T-helper 2 cell treated with Interferon-gamma antibody and Interleukin-4, amounts not matched to agents 5 μg/mL and 100 μg/mL, for 36 hours (primary cell): ENCODE measurements at regions not wholly inside any gene's neighbourhood (a gene's known extent, or its start where the extent isn't known, plus 50 kb on each side); places are given as distances from the start of the nearest gene placed in this dataset.

Experiments
- DNase-seq: peaks from one replicate; pipeline ENCODE4 v3.0.0; 2021; ENCODE audit warnings: low spot score
- H3K27ac Mint-ChIP-seq: one replicate; pipeline ENCODE4 v1.8.0; 2021; ENCODE audit warnings: mild to moderate bottlenecking, mixed read lengths
- H3K27me3 Mint-ChIP-seq: one replicate; pipeline ENCODE4 v1.8.0; 2021; ENCODE audit warnings: low read depth, mixed read lengths
- H3K36me3 Mint-ChIP-seq: one replicate; pipeline ENCODE4 v1.8.0; 2021; ENCODE audit warnings: low read depth, mixed read lengths
- H3K4me1 Mint-ChIP-seq: one replicate; pipeline ENCODE4 v1.8.0; 2021; ENCODE audit warnings: low read depth, mixed read lengths
- H3K4me3 Mint-ChIP-seq: one replicate; pipeline ENCODE4 v1.8.0; 2022; ENCODE audit warnings: mild to moderate bottlenecking, moderate library complexity, mixed read lengths
- H3K9me3 Mint-ChIP-seq: one replicate; pipeline ENCODE4 v1.8.0; 2021; ENCODE audit warnings: mixed read lengths

DNA sequence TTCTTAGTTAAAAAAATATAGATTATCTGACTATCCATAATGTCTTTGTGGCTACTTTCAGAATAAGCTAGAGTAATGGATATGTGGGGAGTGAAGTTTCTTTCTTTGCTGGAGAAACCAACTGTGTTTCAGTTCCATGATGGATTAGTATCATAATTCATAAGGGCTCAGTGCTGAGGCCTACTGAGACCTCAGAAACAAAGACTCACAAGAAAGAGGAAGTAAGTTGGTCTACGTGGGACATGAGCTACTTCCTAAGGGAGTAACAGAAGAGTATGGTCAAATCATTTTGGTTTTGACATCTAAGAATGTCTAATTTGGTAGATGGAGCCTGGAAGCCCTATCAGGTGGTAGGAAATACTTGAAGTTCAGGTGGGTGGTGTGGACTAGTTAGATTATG lies 99.0 kb upstream of the HTR2A start:
- Mint-ChIP-seq H3K4me3 (no peak overlapping the region), H3K36me3 (no peaks in the 10 kb centered on the region), H3K27me3 (no peaks in the 10 kb centered on the region), H3K9me3 (no peaks in the 10 kb centered on the region), H3K4me1 (no peaks in the 10 kb centered on the region), H3K27ac (no peak overlapping the region)
- no peak for DNase-seq

DNA sequence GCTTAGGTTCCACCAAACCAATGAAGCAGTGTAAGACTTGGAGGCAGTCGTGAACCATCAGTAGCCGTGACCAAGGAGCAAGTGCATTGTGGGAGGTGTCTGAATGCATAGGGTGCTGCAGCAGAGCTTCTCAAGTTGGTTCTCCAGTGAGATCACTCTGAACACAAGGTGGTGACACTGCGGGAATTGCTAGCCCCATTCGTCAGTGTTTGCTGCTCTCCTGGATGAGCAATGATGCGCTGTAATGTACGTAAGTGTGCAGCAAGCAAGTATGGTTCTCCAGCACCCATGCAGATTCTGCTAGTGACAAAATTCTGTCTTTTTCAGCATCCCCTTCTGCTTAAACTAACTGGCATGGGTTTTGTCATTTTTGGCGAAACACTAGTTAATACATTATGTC lies 97.6 kb upstream of the HTR2A start:
- Mint-ChIP-seq H3K27ac (no peak overlapping the region), H3K27me3 (no peaks in the 10 kb centered on the region), H3K4me1 (no peaks in the 10 kb centered on the region), H3K36me3 (no peaks in the 10 kb centered on the region), H3K9me3 (no peaks in the 10 kb centered on the region), H3K4me3 (no peak overlapping the region)
- no peak for DNase-seq

DNA sequence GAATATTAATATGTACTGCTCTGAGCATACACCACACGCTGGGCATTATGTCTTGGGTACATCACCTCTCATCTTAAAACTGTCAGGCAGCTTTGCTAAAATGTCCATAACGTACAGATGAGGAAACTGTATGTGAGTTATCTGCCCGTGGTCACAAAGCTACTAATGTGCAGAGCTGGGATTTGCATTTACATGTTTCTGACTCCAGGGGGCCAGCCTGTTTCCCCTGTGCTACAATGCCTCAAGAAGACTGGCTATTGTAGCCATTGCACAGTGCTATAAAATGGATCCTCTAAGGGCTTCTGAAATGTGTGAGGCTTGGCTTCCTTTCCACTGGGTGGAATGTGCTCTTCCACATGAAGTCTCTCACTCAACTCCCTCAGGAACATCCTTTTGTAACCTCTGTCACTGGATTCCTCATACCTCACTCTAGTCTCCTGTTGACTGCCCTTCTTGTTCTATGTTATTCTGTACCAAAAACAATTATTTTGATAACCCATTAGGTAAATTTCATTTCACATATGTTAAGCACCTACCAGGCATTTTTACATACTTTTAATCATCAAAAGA lies 95.6 kb upstream of the HTR2A start:
- no peaks in the 10 kb centered on the region for H3K9me3 Mint-ChIP-seq
- H3K27ac Mint-ChIP-seq = no peak overlapping the region

DNA sequence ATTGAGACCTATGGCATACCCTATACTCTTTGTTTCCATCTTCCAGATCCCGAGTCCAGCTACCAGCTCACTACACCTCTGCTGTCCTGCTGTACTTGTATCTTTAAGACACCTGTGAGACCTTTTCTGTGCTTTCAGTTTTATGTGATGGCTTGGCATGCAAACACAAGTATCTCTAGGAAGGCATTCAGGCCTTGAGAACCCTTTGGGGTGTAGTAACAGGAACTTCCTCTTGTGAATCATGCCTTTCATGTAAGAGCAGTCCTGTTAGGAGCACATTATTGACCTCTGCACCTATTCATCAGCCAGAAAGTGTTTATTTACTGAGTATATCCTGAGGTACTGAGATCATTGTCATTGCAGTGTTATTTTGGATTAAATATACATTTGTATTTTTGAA lies 87.0 kb upstream of the HTR2A start:
- H3K27me3 Mint-ChIP-seq = peaks cover 7% of the 10 kb centered on the region
- no peak overlapping the region for H3K27ac Mint-ChIP-seq
- no peak for DNase-seq
- peaks cover 4% of the 10 kb centered on the region for H3K4me1 Mint-ChIP-seq
- H3K9me3 Mint-ChIP-seq = no peaks in the 10 kb centered on the region
- H3K36me3 Mint-ChIP-seq = no peaks in the 10 kb centered on the region
- no peak overlapping the region for H3K4me3 Mint-ChIP-seq

More for the DNA sequence above, 95.6 kb upstream of the HTR2A start:
- H3K4me1 Mint-ChIP-seq = no peaks in the 10 kb centered on the region
- H3K36me3 Mint-ChIP-seq = no peaks in the 10 kb centered on the region
- no peak overlapping the region for H3K4me3 Mint-ChIP-seq
- no peak for DNase-seq
- H3K27me3 Mint-ChIP-seq = peaks cover 2% of the 10 kb centered on the region

DNA sequence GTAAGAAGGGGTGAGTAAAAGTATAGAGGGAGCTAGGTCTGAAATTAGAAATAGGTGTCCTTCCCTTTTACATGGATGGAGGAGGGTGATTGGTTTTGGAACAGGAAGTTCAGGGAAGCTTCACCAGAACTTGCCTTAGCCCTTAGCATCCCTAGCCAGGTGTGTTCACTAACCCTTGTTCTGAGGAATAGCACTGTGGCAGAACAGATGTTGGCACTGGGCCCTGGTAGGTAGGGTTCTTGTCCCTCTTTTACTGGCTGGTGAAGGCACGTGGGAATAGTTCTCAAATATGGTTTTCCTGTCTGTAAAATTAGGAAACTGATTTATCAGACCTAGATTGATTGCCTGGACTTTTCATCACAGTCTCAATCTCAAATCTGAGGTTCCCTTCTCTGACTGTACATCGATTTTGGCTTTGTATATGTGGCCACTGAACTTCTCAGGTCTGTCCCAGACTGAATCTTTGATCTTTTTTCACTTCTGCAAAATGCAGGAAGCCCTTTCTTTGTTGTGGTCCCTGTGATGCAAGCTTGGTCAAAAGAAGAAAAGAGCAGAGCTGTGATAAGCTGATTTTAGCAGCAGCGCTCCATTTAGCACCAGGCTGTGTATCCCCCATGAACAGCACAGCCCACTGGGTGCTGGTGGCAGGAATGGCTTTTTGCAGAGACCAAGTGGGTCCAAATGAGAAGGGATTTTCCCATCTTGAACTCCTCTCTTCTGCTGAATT lies 86.2 kb upstream of the HTR2A start:
- no peak overlapping the region for H3K27ac Mint-ChIP-seq
- no peaks in the 10 kb centered on the region for H3K9me3 Mint-ChIP-seq
- H3K4me1 Mint-ChIP-seq = peaks cover 4% of the 10 kb centered on the region
- no peaks in the 10 kb centered on the region for H3K36me3 Mint-ChIP-seq
- DNase-seq = no peak
- H3K4me3 Mint-ChIP-seq = no peak overlapping the region
- H3K27me3 Mint-ChIP-seq = peaks cover 7% of the 10 kb centered on the region

DNA sequence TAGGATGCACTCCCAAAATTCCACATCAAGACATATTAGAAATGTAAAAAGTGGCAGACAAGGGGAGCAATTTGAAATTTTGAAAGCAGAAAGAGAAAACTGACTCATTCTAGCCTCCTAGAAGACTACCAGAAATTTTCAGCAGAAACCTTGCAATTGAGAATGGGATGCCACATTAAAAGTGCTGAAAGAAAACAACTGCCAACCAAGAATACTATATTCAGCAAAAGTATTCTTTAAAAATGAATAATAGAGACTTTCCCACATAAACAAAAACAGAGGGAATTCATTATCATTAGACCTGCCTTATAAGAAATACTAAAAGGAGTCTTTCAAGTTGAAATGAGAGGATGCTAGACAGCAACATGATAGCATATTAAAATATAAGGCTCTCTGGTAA lies 78.3 kb upstream of the HTR2A start:
- Mint-ChIP-seq H3K27me3 (no peaks in the 10 kb centered on the region), H3K9me3 (peaks cover 9% of the 10 kb centered on the region), H3K4me3 (no peak overlapping the region), H3K27ac (no peak overlapping the region), H3K36me3 (no peaks in the 10 kb centered on the region), H3K4me1 (no peaks in the 10 kb centered on the region)
- no peak for DNase-seq

DNA sequence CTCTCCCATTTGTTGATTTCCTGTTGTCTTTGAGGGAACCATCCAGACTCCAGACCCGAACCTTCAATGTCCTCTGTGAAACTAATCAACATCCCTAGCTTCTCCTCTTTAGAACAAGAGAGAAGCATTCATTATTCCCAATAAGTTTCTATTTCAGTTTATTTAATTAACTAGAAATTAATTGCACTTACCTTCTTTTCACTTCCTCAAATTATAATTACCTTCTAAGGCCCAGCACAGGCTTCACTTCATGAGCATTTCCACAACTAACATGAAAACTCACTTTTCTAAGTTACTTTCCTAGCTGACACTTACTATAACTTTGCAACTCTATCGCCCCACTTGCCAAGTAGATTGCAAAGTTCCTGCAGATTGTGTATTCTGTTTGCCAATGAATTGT lies 71.6 kb upstream of the HTR2A start:
- Mint-ChIP-seq H3K27me3 (no peaks in the 10 kb centered on the region), H3K36me3 (no peaks in the 10 kb centered on the region), H3K4me1 (no peaks in the 10 kb centered on the region)

DNA sequence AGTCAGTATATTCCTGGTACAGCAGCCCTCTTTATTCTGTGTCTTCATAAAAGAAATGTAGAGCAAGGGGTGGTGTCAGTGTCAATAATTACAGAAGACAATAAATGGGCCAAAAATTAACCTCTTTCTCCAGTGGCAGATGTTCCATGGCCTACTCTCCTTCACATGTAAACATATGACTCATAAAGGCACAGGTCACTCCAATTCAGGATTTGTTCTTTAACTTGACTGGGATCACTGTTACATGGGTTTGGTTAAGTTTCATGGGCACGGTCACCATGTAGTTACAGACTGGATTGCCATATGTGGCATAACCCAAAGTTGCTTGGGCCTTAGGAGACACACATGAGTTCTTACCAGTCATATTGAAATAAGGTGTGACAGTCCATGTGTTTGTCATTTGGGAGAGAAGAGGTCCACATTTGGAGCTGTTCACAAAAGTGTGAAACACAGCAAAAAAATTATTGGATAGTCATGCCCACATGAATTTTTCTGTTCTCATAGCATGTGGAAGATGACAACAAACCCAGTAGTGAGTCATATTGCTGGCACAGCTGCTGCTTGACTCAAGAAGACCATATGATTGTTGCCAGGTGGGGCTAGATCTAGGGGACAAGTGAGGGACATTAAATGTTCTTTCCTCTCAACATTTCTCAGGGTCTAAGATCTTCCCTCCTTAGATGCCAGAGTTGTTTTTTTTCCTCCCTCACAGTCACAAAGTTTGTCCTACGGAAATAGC lies 68.1 kb upstream of the HTR2A start:
- no peak overlapping the region for H3K27ac Mint-ChIP-seq
- no peaks in the 10 kb centered on the region for H3K36me3 Mint-ChIP-seq
- H3K4me3 Mint-ChIP-seq = no peak overlapping the region
- no peaks in the 10 kb centered on the region for H3K9me3 Mint-ChIP-seq
- H3K27me3 Mint-ChIP-seq = no peaks in the 10 kb centered on the region
- DNase-seq = no peak
- H3K4me1 Mint-ChIP-seq = no peaks in the 10 kb centered on the region

More for the DNA sequence above, 71.6 kb upstream of the HTR2A start:
- H3K27ac Mint-ChIP-seq = no peak overlapping the region
- DNase-seq = no peak
- H3K4me3 Mint-ChIP-seq = no peak overlapping the region
- no peaks in the 10 kb centered on the region for H3K9me3 Mint-ChIP-seq

DNA sequence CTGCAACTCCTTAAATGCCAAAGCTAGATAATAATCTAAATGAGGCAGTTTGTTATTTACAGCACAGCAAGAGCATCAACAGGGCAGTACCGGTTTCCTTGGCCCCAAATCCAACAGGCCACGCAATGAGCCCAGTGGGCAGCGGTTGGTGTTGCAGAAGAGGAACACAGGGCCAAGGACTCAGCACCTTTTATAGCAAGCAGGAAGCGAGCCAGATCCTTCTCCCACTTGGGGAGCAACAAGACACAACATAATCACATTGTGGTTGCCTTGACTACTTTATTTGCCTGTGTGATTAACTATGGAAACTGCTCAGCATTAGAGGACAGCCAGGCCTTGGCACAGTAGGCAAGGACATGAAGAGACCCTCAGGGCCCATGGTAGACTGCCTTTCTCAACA lies 67.1 kb upstream of the HTR2A start:
- no peak for DNase-seq
- H3K4me3 Mint-ChIP-seq = no peak overlapping the region
- no peaks in the 10 kb centered on the region for H3K27me3 Mint-ChIP-seq
- H3K4me1 Mint-ChIP-seq = no peaks in the 10 kb centered on the region
- H3K27ac Mint-ChIP-seq = no peak overlapping the region
- H3K36me3 Mint-ChIP-seq = no peaks in the 10 kb centered on the region
- H3K9me3 Mint-ChIP-seq = no peaks in the 10 kb centered on the region

DNA sequence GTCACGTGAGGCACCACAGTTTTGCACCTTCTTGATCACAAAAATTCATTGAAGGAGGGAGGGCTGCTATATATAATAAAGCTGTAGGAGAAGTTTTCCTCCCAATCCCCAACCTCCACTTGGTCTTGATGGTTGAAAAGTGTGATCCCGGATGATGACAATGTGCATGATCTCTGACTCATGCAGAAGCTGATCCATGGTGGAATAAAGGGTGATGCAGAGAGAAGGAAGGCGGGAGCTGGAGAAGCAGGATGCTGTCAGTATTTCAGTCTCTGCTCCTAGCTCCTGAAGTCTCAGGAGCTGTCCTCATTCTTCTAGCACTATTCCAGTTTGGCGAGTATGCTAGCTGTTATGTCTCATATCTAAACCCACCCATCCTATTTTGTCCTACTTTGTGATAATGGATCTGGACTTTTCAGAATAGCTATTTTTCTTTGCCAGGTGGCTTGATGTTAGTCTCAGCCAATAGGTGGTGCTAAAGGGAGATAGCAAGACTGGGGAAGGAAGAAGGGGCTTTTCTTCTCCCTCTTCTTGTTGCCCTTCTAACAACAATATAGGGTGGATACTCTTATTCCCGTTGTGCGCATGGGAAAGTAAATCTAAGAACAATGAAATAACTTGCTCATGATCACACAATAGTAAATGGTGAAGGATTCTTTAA lies 65.6 kb upstream of the HTR2A start:
- Mint-ChIP-seq H3K27me3 (no peaks in the 10 kb centered on the region), H3K9me3 (no peaks in the 10 kb centered on the region), H3K4me1 (no peaks in the 10 kb centered on the region), H3K27ac (no peak overlapping the region), H3K4me3 (no peak overlapping the region), H3K36me3 (no peaks in the 10 kb centered on the region)
- DNase-seq = no peak

DNA sequence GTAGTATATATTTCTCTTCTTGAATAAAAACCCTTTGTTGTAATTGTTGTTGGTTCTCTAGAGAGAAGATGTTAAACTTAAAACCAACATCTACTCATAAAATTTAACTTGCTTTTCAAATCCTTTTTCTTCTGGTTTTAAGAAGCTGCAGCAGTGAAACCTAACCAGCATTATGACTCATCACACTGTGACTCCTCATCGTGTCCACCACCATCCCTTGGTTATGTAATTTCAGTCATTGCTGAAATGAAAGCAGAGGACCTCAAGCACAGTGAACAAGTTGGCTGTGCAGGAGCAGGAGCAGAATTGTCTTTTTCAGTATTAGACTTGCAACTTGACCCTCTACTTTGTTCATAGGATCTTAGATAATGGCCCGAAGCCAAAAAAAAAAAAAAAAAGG lies 64.9 kb upstream of the HTR2A start:
- Mint-ChIP-seq H3K27ac (no peak overlapping the region), H3K4me1 (no peaks in the 10 kb centered on the region), H3K27me3 (no peaks in the 10 kb centered on the region), H3K4me3 (no peak overlapping the region), H3K9me3 (no peaks in the 10 kb centered on the region), H3K36me3 (no peaks in the 10 kb centered on the region)
- no peak for DNase-seq

DNA sequence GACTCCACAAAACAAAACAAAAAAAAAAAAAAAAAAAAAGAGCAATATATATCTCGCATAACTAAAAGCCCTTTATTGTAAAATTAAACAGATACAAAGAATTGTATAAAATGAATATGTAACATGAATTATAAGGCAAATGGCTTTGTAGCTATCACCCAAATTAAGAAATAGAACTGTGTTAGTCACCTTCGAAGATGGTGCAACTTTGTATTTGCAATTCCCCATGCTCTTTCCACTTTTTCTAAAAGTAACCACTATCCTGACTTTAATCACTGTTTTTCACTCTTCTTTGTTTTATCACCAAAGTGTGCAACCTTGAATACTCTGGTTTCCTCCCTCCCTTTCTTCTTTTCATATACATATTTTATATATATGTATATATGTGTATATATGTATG lies 57.1 kb upstream of the HTR2A start:
- no peak overlapping the region for H3K4me3 Mint-ChIP-seq
- no peak overlapping the region for H3K27ac Mint-ChIP-seq
- H3K27me3 Mint-ChIP-seq = peaks cover 7% of the 10 kb centered on the region
- no peaks in the 10 kb centered on the region for H3K36me3 Mint-ChIP-seq
- no peak for DNase-seq
- H3K4me1 Mint-ChIP-seq = no peaks in the 10 kb centered on the region
- no peaks in the 10 kb centered on the region for H3K9me3 Mint-ChIP-seq

DNA sequence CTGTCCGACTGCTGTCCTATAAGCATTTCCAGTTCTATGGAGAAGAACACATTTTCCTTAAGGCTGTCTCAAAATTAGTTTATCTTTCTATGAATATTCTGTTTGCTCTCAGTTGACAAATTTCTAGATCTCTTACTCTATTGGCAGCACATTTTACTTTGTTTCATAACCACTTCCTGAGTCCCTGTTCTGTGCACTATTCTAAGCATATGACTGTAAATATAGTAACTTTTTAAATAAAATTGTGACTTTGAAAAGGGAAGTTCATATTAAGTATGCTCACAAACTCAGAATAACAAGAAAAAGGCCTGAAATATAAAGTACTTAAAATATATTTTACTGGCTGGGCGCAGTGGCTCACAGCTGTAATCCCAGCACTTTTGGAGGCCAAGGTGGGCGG lies 56.5 kb upstream of the HTR2A start:
- H3K4me1 Mint-ChIP-seq = no peaks in the 10 kb centered on the region
- no peaks in the 10 kb centered on the region for H3K36me3 Mint-ChIP-seq
- H3K9me3 Mint-ChIP-seq = no peaks in the 10 kb centered on the region
- H3K27me3 Mint-ChIP-seq = peaks cover 7% of the 10 kb centered on the region
- DNase-seq = no peak
- no peak overlapping the region for H3K4me3 Mint-ChIP-seq
- no peak overlapping the region for H3K27ac Mint-ChIP-seq

DNA sequence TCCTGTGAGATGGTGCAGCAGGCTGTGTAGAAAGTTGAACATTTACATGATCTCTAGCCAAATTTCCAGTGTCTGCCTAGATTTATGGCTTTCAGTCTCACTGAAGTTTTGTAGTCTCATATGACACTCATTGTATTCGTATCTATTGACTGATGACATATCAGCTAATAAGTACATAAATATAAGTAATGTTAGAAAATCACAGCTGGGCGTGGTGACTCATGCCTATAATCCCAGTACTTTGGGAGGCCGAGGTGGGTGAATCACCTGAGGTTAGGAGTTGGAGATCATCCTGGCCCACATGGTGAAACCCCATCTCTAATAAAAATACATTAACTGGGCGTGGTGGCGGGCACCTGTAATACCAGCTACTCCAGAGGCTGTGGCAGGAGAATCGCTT lies 54.7 kb upstream of the HTR2A start:
- Mint-ChIP-seq H3K36me3 (no peaks in the 10 kb centered on the region), H3K4me1 (no peaks in the 10 kb centered on the region), H3K27me3 (peaks cover 7% of the 10 kb centered on the region), H3K9me3 (no peaks in the 10 kb centered on the region), H3K4me3 (no peak overlapping the region), H3K27ac (no peak overlapping the region)
- no peak for DNase-seq
